Heart left ventricle (tissue), 16 donors: ENCODE measurements at regions not wholly inside any gene's neighbourhood (a gene's known extent, or its start where the extent isn't known, plus 50 kb on each side); places are given as distances from the start of the nearest gene placed in this dataset.

ENCODE experiments used
- ATAC-seq, 4 donors: fragments of 200-7000 bp; cut with Tn5 transposase; one replicate each; pipeline ENCODE4 v1.9.1; 2020 to 2022; ENCODE audit warnings: moderate library complexity in 4 of 4, mild to moderate bottlenecking in 3 of 4, moderate number of reproducible peaks in 1 of 4
- DNase-seq, 5 donors: peaks; one replicate each; pipeline ENCODE4 v3.0.0-alpha.2; 2020
- H3K27ac ChIP-seq, 12 donors: fragments of 200-600 bp; sonication (generic) in 4 of 12; one replicate each; pipeline versions ENCODE4 v1.5.0 to v1.8.0; 2016 to 2022; ENCODE audit warnings: mild to moderate bottlenecking in 2 of 12
- H3K27me3 ChIP-seq, 9 donors: fragments of 200-600 bp; sonication (generic) in 2 of 9; one replicate each; pipeline versions ENCODE4 v1.5.1 to v1.8.0; 2016 to 2022; ENCODE audit warnings: mild to moderate bottlenecking in 3 of 9
- H3K36me3 ChIP-seq, 9 donors: fragments of 200-600 bp; sonication (generic) in 2 of 9; one replicate each; pipeline versions ENCODE4 v1.5.0 to v1.8.0; 2018 to 2022; ENCODE audit warnings: mild to moderate bottlenecking in 2 of 9
- H3K4me1 ChIP-seq, 12 donors: fragments of 200-600 bp; sonication (generic) in 4 of 12; one replicate each; pipeline versions ENCODE4 v1.5.0 to v1.8.0; 2016 to 2022; ENCODE audit warnings: mild to moderate bottlenecking in 3 of 12
- H3K4me3 ChIP-seq, 12 donors: fragments of 200-600 bp; sonication (generic) in 4 of 12; one replicate each; pipeline versions ENCODE4 v1.5.0 to v1.8.0; 2017 to 2022; ENCODE audit warnings: mild to moderate bottlenecking in 9 of 12, moderate library complexity in 4 of 12
- H3K9me3 ChIP-seq, 12 donors: fragments of 200-600 bp; sonication (generic) in 4 of 12; one replicate each; pipeline versions ENCODE4 v1.5.0 to v1.8.0; 2016 to 2022; ENCODE audit warnings: mild to moderate bottlenecking in 1 of 12
- POLR2A ChIP-seq, 2 donors: fragments of 450-650 bp; IDR thresholded peaks; one replicate each; pipeline ENCODE4 v1.6.1; 2017; ENCODE audit warnings: antibody characterized with exemption in 2 of 2, mild to moderate bottlenecking in 2 of 2, moderate library complexity in 2 of 2
- WGBS, 4 donors: extraction: QIAGEN DNeasy Blood & Tissue Kit in 2 of 4; methylation state at CpG; one replicate each; pipeline versions ENCODE4 v1.1.5 to v1.1.7; 2013 to 2018; 5-methylcytosine and 5-hydroxymethylcytosine counted together
- intact Hi-C, 10 donors: fragments of 100-400 bp; cut with DNase I; formaldehyde crosslinking; loops; one replicate each; pipeline versions ENCODE4 v1.11.1 to v1.14.2; 2022
- TF ChIP-seq, protein P1 (sequence below), 12 donors: fragments of 200-600 bp; sonication (generic) in 4 of 12; IDR thresholded peaks; one replicate each; pipeline versions ENCODE4 v1.5.0 to v1.8.0; 2018 to 2022; ENCODE audit warnings: antibody characterized with exemption in 12 of 12, mild to moderate bottlenecking in 5 of 12
- donor health status: ischemic (EF 13 %, LVEDD 7.1; RV severe dilation, severe dysfunction).
- donor health status: healthy with polysubstance abuse.
- donor health status: DM: no; HTN: yes; CAD: no.
- donor health status: DM: no; HTN: no; CAD: no.
- donor health status: ischemic (EF 25% LVEDD 6.9; RV normal size, moderate dysfunction).
- donor health status: ischemic (EF 25% LVEDD 5.7; RV mildly dilated, moderate dysfunction).
- donor health status: healthy.
- donor health status: DM: yes; HTN: yes; CAD: no.
- donor health status: ischemic (EF 35%, LVEDD 5.7; RV mildly dilated, moderate dysfunction).
- donor health status: nonischemic (EF 11% LVEDD 7.7; RV severe dilation, severe dysfunction).
- donor health status: DM: yes; HTN: yes; CAD: no.
- donor health status: PGD.
- donor health status: ischemic (EF 29% LVEDD 5.4; RV normal size, mild dysfunction).
- donor health status: nonischemic (EF 23%, LVEDD 6.1; RV moderate dilation, normal function).

DNA sequence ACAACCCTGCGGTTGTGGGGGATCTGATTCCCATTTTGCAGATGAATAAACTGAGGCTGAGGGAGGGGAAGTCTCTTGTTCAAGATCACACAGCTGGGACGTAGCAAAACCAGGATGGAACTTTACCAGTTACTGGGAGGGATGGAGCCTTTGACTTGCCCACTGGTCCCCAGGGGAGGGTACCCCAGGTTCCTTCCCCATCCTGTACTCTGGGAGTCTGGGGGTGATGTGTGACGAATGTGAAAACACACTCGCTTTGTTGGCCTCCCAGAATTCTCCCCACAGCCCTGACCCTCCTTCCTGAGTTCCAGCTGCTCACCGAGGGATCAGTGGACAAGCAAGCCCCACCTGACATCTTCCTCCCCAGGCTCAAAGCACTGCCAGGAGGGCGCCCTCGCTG lies 135.1 kb downstream of the NSG2 start:
- intact Hi-C loops = no loop called here
- Histone ChIP-seq H3K4me1 (peaks cover 0 to 3% (median 0%) of the 10 kb centered on the region in 12 donors), H3K36me3 (no peaks in the 10 kb centered on the region), H3K4me3 (no peak overlapping the region), H3K27me3 (peaks cover 0 to 12% (median 0%) of the 10 kb centered on the region in 9 donors), H3K27ac (no peak overlapping the region), H3K9me3 (peaks cover 0 to 4% (median 0%) of the 10 kb centered on the region in 12 donors)
- ATAC-seq (no peak), DNase-seq (no peak)
- WGBS, 4 donors = 64 to 78% (median 72%) methylated on average over 6 to 7 of the region's 7 CpGs
- TF ChIP-seq POLR2A (IDR thresholded peaks at IDR 0.05) = no peak
- TF ChIP-seq, protein P1, sequence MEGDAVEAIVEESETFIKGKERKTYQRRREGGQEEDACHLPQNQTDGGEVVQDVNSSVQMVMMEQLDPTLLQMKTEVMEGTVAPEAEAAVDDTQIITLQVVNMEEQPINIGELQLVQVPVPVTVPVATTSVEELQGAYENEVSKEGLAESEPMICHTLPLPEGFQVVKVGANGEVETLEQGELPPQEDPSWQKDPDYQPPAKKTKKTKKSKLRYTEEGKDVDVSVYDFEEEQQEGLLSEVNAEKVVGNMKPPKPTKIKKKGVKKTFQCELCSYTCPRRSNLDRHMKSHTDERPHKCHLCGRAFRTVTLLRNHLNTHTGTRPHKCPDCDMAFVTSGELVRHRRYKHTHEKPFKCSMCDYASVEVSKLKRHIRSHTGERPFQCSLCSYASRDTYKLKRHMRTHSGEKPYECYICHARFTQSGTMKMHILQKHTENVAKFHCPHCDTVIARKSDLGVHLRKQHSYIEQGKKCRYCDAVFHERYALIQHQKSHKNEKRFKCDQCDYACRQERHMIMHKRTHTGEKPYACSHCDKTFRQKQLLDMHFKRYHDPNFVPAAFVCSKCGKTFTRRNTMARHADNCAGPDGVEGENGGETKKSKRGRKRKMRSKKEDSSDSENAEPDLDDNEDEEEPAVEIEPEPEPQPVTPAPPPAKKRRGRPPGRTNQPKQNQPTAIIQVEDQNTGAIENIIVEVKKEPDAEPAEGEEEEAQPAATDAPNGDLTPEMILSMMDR (IDR thresholded peaks at IDR 0.05) = no peak

DNA sequence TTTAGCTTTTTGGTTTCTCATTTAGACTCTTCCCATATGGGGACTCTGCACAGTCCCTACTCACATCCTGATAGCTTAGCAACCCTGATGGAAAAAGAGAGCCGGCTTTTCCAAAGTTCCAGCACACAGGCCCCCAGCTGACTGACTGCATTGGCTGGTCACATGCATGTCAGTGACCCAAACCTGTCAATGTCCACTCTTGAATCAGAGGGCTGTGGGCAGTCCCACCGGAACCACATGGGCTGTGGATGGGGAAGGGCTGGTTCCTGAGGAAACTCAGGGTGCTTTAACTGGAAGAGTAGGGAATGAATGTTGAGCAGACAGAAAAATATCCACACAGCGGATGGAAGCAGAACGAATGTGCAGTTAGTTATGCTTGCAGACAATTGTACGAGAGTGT lies 136.6 kb downstream of the NSG2 start:
- no peak overlapping the region for H3K27ac ChIP-seq
- H3K4me3 ChIP-seq = no peak overlapping the region
- no peaks in the 10 kb centered on the region for H3K9me3 ChIP-seq
- intact Hi-C loops = no loop called here
- H3K4me1 ChIP-seq = no peaks in the 10 kb centered on the region
- no peak for TF ChIP-seq POLR2A (IDR thresholded peaks at IDR 0.05)
- TF ChIP-seq, protein P1 (IDR thresholded peaks at IDR 0.05) = no peak
- WGBS, 4 donors = 80 to 91% (median 80%) methylated on average over 5 of the region's 5 CpGs
- H3K36me3 ChIP-seq = no peaks in the 10 kb centered on the region
- DNase-seq = no peak
- no peak for ATAC-seq
- peaks cover 0 to 9% (median 0%) of the 10 kb centered on the region in 9 donors for H3K27me3 ChIP-seq

DNA sequence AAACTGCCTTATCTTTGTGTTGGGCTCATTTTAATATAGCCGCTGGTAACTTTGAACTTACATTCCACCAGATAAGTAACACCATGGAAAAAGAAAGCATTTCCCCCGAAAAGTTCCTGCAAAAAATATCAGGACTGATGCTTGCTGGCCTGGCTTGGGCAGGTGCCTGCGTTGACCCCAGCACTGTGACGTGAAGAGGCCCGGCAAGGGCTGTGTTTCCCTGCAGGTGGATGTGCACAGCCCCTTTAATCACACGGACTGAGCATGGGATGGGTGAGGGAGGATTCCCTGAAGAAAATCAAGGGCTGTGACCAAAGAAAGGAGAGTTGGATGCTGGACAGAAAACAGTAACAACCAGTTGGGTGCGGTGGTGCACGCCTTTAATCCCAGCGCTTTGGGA lies 138.2 kb downstream of the NSG2 start:
- DNase-seq (no peak), ATAC-seq (no peak)
- Histone ChIP-seq H3K27ac (no peak overlapping the region), H3K27me3 (peaks cover 0 to 10% (median 0%) of the 10 kb centered on the region in 9 donors), H3K4me1 (peaks cover 0 to 3% (median 0%) of the 10 kb centered on the region in 12 donors), H3K9me3 (no peaks in the 10 kb centered on the region), H3K4me3 (no peak overlapping the region), H3K36me3 (no peaks in the 10 kb centered on the region)
- TF ChIP-seq, protein P1 (IDR thresholded peaks at IDR 0.05) = no peak
- no peak for TF ChIP-seq POLR2A (IDR thresholded peaks at IDR 0.05)
- intact Hi-C loops = no loop called here
- 80 to 85% (median 82%) methylated on average over 8 to 9 of the region's 9 CpGs for WGBS, 4 donors

DNA sequence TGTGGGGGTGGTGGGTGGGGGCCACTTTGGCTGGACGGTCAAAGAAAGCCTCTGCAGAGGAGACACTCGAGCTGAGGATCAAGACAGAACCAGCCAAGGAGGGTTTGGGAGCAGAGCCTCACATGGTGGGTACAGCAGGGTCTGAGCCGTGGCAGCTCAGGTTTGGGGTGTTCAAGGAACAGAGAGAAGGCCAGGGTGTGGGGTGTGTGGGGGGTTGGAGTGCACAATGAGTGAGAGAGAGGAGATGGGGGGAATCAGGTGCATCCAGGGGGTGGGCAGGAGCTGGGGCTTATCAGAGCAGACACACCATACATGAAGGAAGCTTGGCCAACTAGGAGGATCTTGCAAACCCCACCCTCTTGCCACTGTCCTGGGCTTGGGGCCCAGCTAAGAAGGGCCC lies 140.0 kb downstream of the NSG2 start:
- H3K27ac ChIP-seq = no peak overlapping the region
- TF ChIP-seq POLR2A (IDR thresholded peaks at IDR 0.05) = no peak
- TF ChIP-seq, protein P1 (IDR thresholded peaks at IDR 0.05) = no peak
- peaks cover 0 to 3% (median 0%) of the 10 kb centered on the region in 12 donors for H3K4me1 ChIP-seq
- H3K9me3 ChIP-seq = no peaks in the 10 kb centered on the region
- H3K27me3 ChIP-seq = peaks cover 0 to 12% (median 0%) of the 10 kb centered on the region in 9 donors
- no peak for DNase-seq
- ATAC-seq = no peak
- H3K36me3 ChIP-seq = no peaks in the 10 kb centered on the region
- intact Hi-C loops = no loop called here
- no peak overlapping the region for H3K4me3 ChIP-seq
- 72 to 90% (median 83%) methylated on average over 3 of the region's 3 CpGs for WGBS, 4 donors
